SK-N-SH treated with all-trans-retinoic acid at 6 μM for 48 hours (cell line): ENCODE measurements at regions not wholly inside any gene's neighbourhood (a gene's known extent, or its start where the extent isn't known, plus 50 kb on each side); places are given as distances from the start of the nearest gene placed in this dataset.

Source experiments
- BACH2 ChIP-seq: fragments of 250-450 bp; sonication (Bioruptor Pico); IDR thresholded peaks from 2 replicates; pipeline ENCODE4 v1.9.0; 2021; ENCODE audit warnings: mild to moderate bottlenecking, borderline replicate concordance
- PPARA ChIP-seq: fragments of 250-450 bp; sonication (Bioruptor Pico); IDR thresholded peaks from 2 replicates; pipeline ENCODE4 v1.5.0; 2020; ENCODE audit warnings: mild to moderate bottlenecking, borderline replicate concordance
- RARB ChIP-seq: fragments of 250-450 bp; sonication (Bioruptor Pico); IDR thresholded peaks from 2 replicates; pipeline ENCODE4 v1.8.0; 2021; ENCODE audit warnings: mild to moderate bottlenecking, moderate library complexity
- ZC3H10 ChIP-seq: fragments of 250-450 bp; sonication (Bioruptor Pico); IDR thresholded peaks from 2 replicates; pipeline ENCODE4 v1.5.1; 2021; ENCODE audit warnings: mild to moderate bottlenecking, moderate library complexity
- ZNF8 ChIP-seq: fragments of 450-650 bp; formaldehyde crosslinking; IDR thresholded peaks from 2 replicates; pipeline ENCODE4 v1.5.0; 2020; ENCODE audit warnings: mild to moderate bottlenecking, moderate library complexity

GRCh38 chr16:49183911-49184310 is 97.7 kb downstream of the CBLN1 start:
- TF ChIP-seq RARB (CRISPR knock-in tag) (no peak), PPARA (no peak), BACH2 (no peak), ZC3H10 (CRISPR knock-in tag) (no peak), ZNF8 (no peak)
